MM.1S (cell line): ENCODE measurements at regions not wholly inside any gene's neighbourhood (a gene's known extent, or its start where the extent isn't known, plus 50 kb on each side); places are given as distances from the start of the nearest gene placed in this dataset.

Experiments used
- DNase-seq: peaks from one replicate; pipeline ENCODE4 v3.0.0-alpha.2; 2015
- H2AFZ ChIP-seq: fragments of 300-600 bp; sonication (generic); 2 replicates; pipeline ENCODE4 v1.6.0; 2016; ENCODE audit warnings: antibody characterized with exemption, low read length
- H3F3A ChIP-seq: fragments of 300-600 bp; sonication (generic); 2 replicates; pipeline ENCODE4 v1.6.1; 2016; ENCODE audit warnings: mild to moderate bottlenecking, antibody characterized with exemption, low read length, moderate library complexity, mixed read lengths; ENCODE audit not compliant: insufficient read depth
- H3K27ac ChIP-seq: fragments of 300-600 bp; sonication (generic); 2 replicates; pipeline ENCODE4 v1.5.1; 2016; ENCODE audit warnings: mild to moderate bottlenecking, low read length
- H3K27me3 ChIP-seq: fragments of 300-600 bp; sonication (generic); replicated peaks from 2 replicates; pipeline ENCODE4 v1.6.0; 2016; ENCODE audit warnings: low read length; ENCODE audit not compliant: insufficient read depth
- H3K36me3 ChIP-seq: fragments of 300-600 bp; sonication (generic); replicated peaks from 2 replicates; pipeline ENCODE4 v1.6.1; 2016; ENCODE audit warnings: mild to moderate bottlenecking, low read length, mixed read lengths; ENCODE audit not compliant: insufficient read depth
- H3K4me1 ChIP-seq: fragments of 300-600 bp; sonication (generic); 2 replicates; pipeline ENCODE4 v1.6.1; 2016; ENCODE audit warnings: low read length, mixed read lengths
- H3K4me2 ChIP-seq: fragments of 300-600 bp; sonication (generic); 2 replicates; pipeline ENCODE4 v1.6.0; 2016; ENCODE audit warnings: low read depth, low read length
- H3K4me3 ChIP-seq: fragments of 300-600 bp; sonication (generic); 2 replicates; pipeline ENCODE4 v1.5.1; 2016; ENCODE audit warnings: low read length, mixed read lengths
- H3K79me2 ChIP-seq: fragments of 300-600 bp; sonication (generic); 2 replicates; pipeline ENCODE4 v1.6.1; 2016; ENCODE audit warnings: mixed run types, low read length, mixed read lengths
- H3K9ac ChIP-seq: fragments of 300-600 bp; sonication (generic); 2 replicates; pipeline ENCODE4 v1.6.1; 2016; ENCODE audit warnings: low read length, mixed read lengths
- H3K9me2 ChIP-seq: fragments of 300-600 bp; sonication (generic); replicated peaks from 2 replicates; pipeline ENCODE4 v1.6.1; 2016; ENCODE audit warnings: mild to moderate bottlenecking, low read length, mixed read lengths; ENCODE audit not compliant: insufficient read depth
- H3K9me3 ChIP-seq: fragments of 300-600 bp; sonication (generic); replicated peaks from 2 replicates; pipeline ENCODE4 v1.6.1; 2016; ENCODE audit warnings: mild to moderate bottlenecking, low read length, mixed read lengths; ENCODE audit not compliant: insufficient read depth
- H4K20me1 ChIP-seq: fragments of 300-600 bp; sonication (generic); 2 replicates; pipeline ENCODE4 v1.6.1; 2016; ENCODE audit warnings: mild to moderate bottlenecking, low read length, moderate library complexity, mixed read lengths; ENCODE audit not compliant: insufficient read depth
- CTCF ChIP-seq: fragments of 300-600 bp; sonication (generic); IDR thresholded peaks from 2 replicates; pipeline ENCODE4 v1.5.1; 2016; ENCODE audit warnings: antibody characterized with exemption, low read length, mixed read lengths
- EZH2 ChIP-seq: fragments of 300-600 bp; sonication (generic); optimal IDR thresholded peaks from 2 replicates; pipeline ENCODE3; 2017; ENCODE audit warnings: low read depth, mild to moderate bottlenecking, antibody characterized with exemption, low read length, mixed read lengths
- EZH2phosphoT487 ChIP-seq: fragments of 300-600 bp; sonication (generic); IDR thresholded peaks from 2 replicates; pipeline ENCODE4 v1.6.1; 2018; ENCODE audit warnings: antibody characterized with exemption, low read length

- H3K27me3 ChIP-seq, result no peaks in the 10 kb centered on the region
- H3K36me3 ChIP-seq, result no peaks in the 10 kb centered on the region
- no peaks in the 10 kb centered on the region for H3K9me2 ChIP-seq
- H3K9ac ChIP-seq, result no peak overlapping the region
- H3K4me1 ChIP-seq, result no peaks in the 10 kb centered on the region
- H3K79me2 ChIP-seq, result no peaks in the 10 kb centered on the region
- no peak for DNase-seq
- no peak for TF ChIP-seq EZH2phosphoT487
- no peak for TF ChIP-seq EZH2
- no peak for TF ChIP-seq CTCF
- no peak overlapping the region for H3K4me3 ChIP-seq
- no peak overlapping the region for H3K27ac ChIP-seq
- no peaks in the 10 kb centered on the region for H3F3A ChIP-seq
- H2AFZ ChIP-seq, result no peak overlapping the region
- H3K4me2 ChIP-seq, result no peak overlapping the region
- H4K20me1 ChIP-seq, result no peaks in the 10 kb centered on the region
- H3K9me3 ChIP-seq, result no peaks in the 10 kb centered on the region
These were observed 125.4 kb upstream of the CCDC28A start for GRCh38 chr6:138648127-138648526.

GRCh38 chr6:138651491-138651890 lies 122.1 kb upstream of the CCDC28A start:
- Histone ChIP-seq H3K4me2 (no peak overlapping the region), H3K27ac (no peak overlapping the region), H3K27me3 (no peaks in the 10 kb centered on the region), H3K9me2 (no peaks in the 10 kb centered on the region), H2AFZ (no peak overlapping the region), H3F3A (no peaks in the 10 kb centered on the region), H3K4me3 (no peak overlapping the region), H3K36me3 (no peaks in the 10 kb centered on the region), H3K79me2 (no peaks in the 10 kb centered on the region), H3K9ac (no peak overlapping the region), H3K4me1 (no peaks in the 10 kb centered on the region), H4K20me1 (no peaks in the 10 kb centered on the region), H3K9me3 (no peaks in the 10 kb centered on the region)
- DNase-seq, result no peak
- TF ChIP-seq CTCF, result no peak
- TF ChIP-seq EZH2phosphoT487, result no peak
- no peak for TF ChIP-seq EZH2

- no peak for TF ChIP-seq EZH2
- no peak for TF ChIP-seq CTCF
- no peak for TF ChIP-seq EZH2phosphoT487
- H2AFZ ChIP-seq, result no peak overlapping the region
- no peak overlapping the region for H3K4me3 ChIP-seq
These were observed 120.7 kb upstream of the CCDC28A start for GRCh38 chr6:138652824-138653223.

More at GRCh38 chr6:138652824-138653223, 120.7 kb upstream of the CCDC28A start:
- H3K9me3 ChIP-seq, result no peaks in the 10 kb centered on the region
- H3K79me2 ChIP-seq, result no peaks in the 10 kb centered on the region
- H3K9me2 ChIP-seq, result no peaks in the 10 kb centered on the region
- no peaks in the 10 kb centered on the region for H3K27me3 ChIP-seq
- no peak for DNase-seq
- H3F3A ChIP-seq, result no peaks in the 10 kb centered on the region
- H3K4me2 ChIP-seq, result no peak overlapping the region
- H3K4me1 ChIP-seq, result no peaks in the 10 kb centered on the region
- H3K27ac ChIP-seq, result no peak overlapping the region
- H3K36me3 ChIP-seq, result no peaks in the 10 kb centered on the region
- no peak overlapping the region for H3K9ac ChIP-seq
- no peaks in the 10 kb centered on the region for H4K20me1 ChIP-seq
